K562 (cell line): ENCODE measurements at regions not wholly inside any gene's neighbourhood (a gene's known extent, or its start where the extent isn't known, plus 50 kb on each side); places are given as distances from the start of the nearest gene placed in this dataset.

Experiments
- ATAC-seq: fragments of 200-7000 bp; cut with Tn5 transposase; 3 replicates; pipeline ENCODE4 v1.9.1; 2020; ENCODE audit warnings: moderate library complexity
- BruUV-seq: library from RNA; stranded (reverse); fragments of 400-500 nt; replicated peaks from 2 replicates; lab custom pipeline; 2021; lab: Mats Ljungman, UMichigan
- CTCF ChIA-PET: fragments of 300-600 bp; formaldehyde crosslinking; extraction: SDS; loops from one replicate; lab custom pipeline; 2021; ENCODE audit warnings: low intra/inter-chr PET ratio; lab: Yijun Ruan, JAX
- POLR2A ChIA-PET: fragments of 300-600, 350-650 bp; sonication (Branson Sonifier 250); formaldehyde crosslinking; extraction: SDS; loops from one replicate; lab custom pipeline; 2021; ENCODE audit warnings: antibody characterized with exemption, inconsistent platforms; lab: Yijun Ruan, JAX
- DNase-seq, 4 experiments: peaks; one replicate each; pipeline versions ENCODE4 v3.0.0 to v3.0.0-alpha.2; 2011 to 2018; ENCODE audit warnings: low spot score in 3 of 4, mixed read lengths in 3 of 4; ENCODE audit errors: extremely low read depth in 1 of 4
- FAIRE-seq: peaks from 2 replicates; lab custom pipeline; 2011; peaks lifted over from hg19 to GRCh38; lab: Jason Lieb, UNC
- H2AFZ ChIP-seq: 2 replicates; pipeline ENCODE4 v1.6.0; 2011; ENCODE audit warnings: low read depth, low read length, control low read depth, inconsistent platforms
- H3K27ac ChIP-seq: fragments of 200-600 bp; 3 replicates; pipeline ENCODE4 v1.8.0; 2011; ENCODE audit warnings: low read depth, mild to moderate bottlenecking, control low read depth, inconsistent platforms, low read length, moderate library complexity, mixed read lengths; ENCODE audit errors: extremely low read depth
- H3K27me3 ChIP-seq, 2 experiments: fragments of 300-600 bp in 1 of 2; 2 replicates in 1 of 2; 3 replicates in 1 of 2; pipeline versions ENCODE4 v1.6.0 to v1.8.0; 2011; ENCODE audit warnings: inconsistent platforms in 2 of 2, low read length in 2 of 2, mild to moderate bottlenecking in 1 of 2, mixed read lengths in 1 of 2, moderate library complexity in 1 of 2; ENCODE audit not compliant: control insufficient read depth in 2 of 2, insufficient read depth in 2 of 2
- H3K36me3 ChIP-seq: fragments of 300-600 bp; 3 replicates; pipeline ENCODE4 v1.8.0; 2011; ENCODE audit warnings: mild to moderate bottlenecking, low read length, inconsistent platforms; ENCODE audit not compliant: control insufficient read depth, insufficient read depth
- H3K4me1 ChIP-seq, 2 experiments: fragments of 200-600 bp in 1 of 2; replicated peaks in 1 of 2; 2 replicates in 1 of 2; 3 replicates in 1 of 2; pipeline versions ENCODE4 v1.5.1 to v1.8.0; 2011; ENCODE audit warnings: inconsistent platforms in 2 of 2, low read length in 2 of 2, mild to moderate bottlenecking in 1 of 2, mixed read lengths in 1 of 2, moderate library complexity in 1 of 2; ENCODE audit not compliant: control insufficient read depth in 2 of 2, insufficient read depth in 2 of 2
- H3K4me2 ChIP-seq: 2 replicates; pipeline ENCODE4 v1.6.1; 2011; ENCODE audit warnings: low read length, control low read depth, inconsistent platforms, mixed read lengths; ENCODE audit not compliant: insufficient read depth
- H3K4me3 ChIP-seq: fragments of 200-600 bp; sonication (generic), shearing (Covaris generic); 2 replicates; pipeline ENCODE4 v1.5.1; 2016; ENCODE audit warnings: control low read depth, inconsistent platforms
- H3K79me2 ChIP-seq: fragments of 200-600 bp; 3 replicates; pipeline ENCODE4 v1.8.0; 2011; ENCODE audit warnings: low read length, inconsistent platforms; ENCODE audit not compliant: control insufficient read depth, insufficient read depth
- H3K9ac ChIP-seq, 2 experiments: 2 replicates each; pipeline versions ENCODE4 v1.6.0 to v1.6.1; 2011; ENCODE audit warnings: low read depth in 2 of 2, low read length in 2 of 2, control low read depth in 1 of 2, inconsistent platforms in 1 of 2, mild to moderate bottlenecking in 1 of 2, mixed read lengths in 1 of 2; ENCODE audit not compliant: insufficient read depth in 1 of 2
- H3K9me1 ChIP-seq: one replicate; pipeline ENCODE4 v1.6.0; 2011; ENCODE audit warnings: inconsistent platforms, mild to moderate bottlenecking, low read length, moderate library complexity; ENCODE audit not compliant: control insufficient read depth, insufficient read depth
- H3K9me3 ChIP-seq: replicated peaks from 2 replicates; pipeline ENCODE4 v1.5.1; 2011; ENCODE audit warnings: low read depth, low read length, inconsistent platforms; ENCODE audit not compliant: control insufficient read depth, insufficient read depth
- H4K20me1 ChIP-seq: replicated peaks from 2 replicates; pipeline ENCODE4 v1.6.1; 2011; ENCODE audit warnings: low read length, inconsistent platforms, mixed read lengths; ENCODE audit not compliant: control insufficient read depth, insufficient read depth
- C11orf30 ChIP-seq: fragments of 450-650 bp; IDR thresholded peaks from 2 replicates; pipeline ENCODE4 v1.6.1; 2016; ENCODE audit warnings: low read depth, mild to moderate bottlenecking
- MAFF ChIP-seq: IDR thresholded peaks from 2 replicates; pipeline ENCODE4 v1.6.1; 2012; ENCODE audit warnings: low read length, improper control_type of control experiment
- MAFK ChIP-seq: IDR thresholded peaks from 2 replicates; pipeline ENCODE4 v1.6.1; 2011; ENCODE audit warnings: low read length, improper control_type of control experiment
- PTBP1 ChIP-seq: fragments of 200-400 bp; formaldehyde crosslinking; IDR thresholded peaks from 2 replicates; pipeline ENCODE4 v1.6.1; 2017; ENCODE audit warnings: low read depth, low read length
- XRCC3 ChIP-seq: fragments of 450-650 bp; IDR thresholded peaks from 2 replicates; pipeline ENCODE4 v1.6.1; 2017; ENCODE audit warnings: mild to moderate bottlenecking, moderate library complexity
- ZBTB34 ChIP-seq: fragments of 250-450 bp; sonication (Bioruptor Pico); IDR thresholded peaks from 2 replicates; pipeline ENCODE4 v1.8.0; 2021; ENCODE audit warnings: mild to moderate bottlenecking, moderate library complexity
- ZNF316 ChIP-seq: fragments of 450-650 bp; IDR thresholded peaks from 2 replicates; pipeline ENCODE4 v1.6.1; 2016
- WGBS: fragments of 100-300 bp; shearing (Covaris generic); methylation state at CpG from one replicate; pipeline ENCODE4 v1.1.6; 2016; ENCODE audit warnings: low coverage, mixed read lengths; ENCODE audit not compliant: insufficient coverage; ENCODE audit errors: missing lambda C conversion rate; 5-methylcytosine and 5-hydroxymethylcytosine counted together
- in situ Hi-C: fragments of 300-500 bp; cut with MboI; formaldehyde crosslinking; loops from 4 replicates; pipeline ENCODE4 v1.15.0; 2018; ENCODE audit warnings: inconsistent platforms, mixed read lengths
- intact Hi-C: fragments of 100-400 bp; cut with micrococcal nuclease; formaldehyde crosslinking; loops from 2 replicates; pipeline ENCODE4 v1.14.2; 2022

GRCh38 chr2:4765787-4766530 lies 926.2 kb upstream of the SOX11 start:
- Histone ChIP-seq H3K9ac (no peak overlapping the region), H3K9me3 (no peaks in the 10 kb centered on the region), H3K27ac (no peak overlapping the region), H2AFZ (no peak overlapping the region), H3K36me3 (no peaks in the 10 kb centered on the region), H3K4me1 (no peaks in the 10 kb centered on the region), H3K79me2 (no peaks in the 10 kb centered on the region), H3K4me3 (no peak overlapping the region), H4K20me1 (no peaks in the 10 kb centered on the region), H3K4me2 (no peak overlapping the region), H3K27me3 (no peaks in the 10 kb centered on the region), H3K9me1 (no peaks in the 10 kb centered on the region)
- ATAC-seq, result no peak
- BruUV-seq, result no TSS peak
- intact Hi-C loops, result no loop called here
- no peak for FAIRE-seq
- in situ Hi-C loops, result no loop called here
- POLR2A ChIA-PET, result no interaction called here
- no peak for TF ChIP-seq XRCC3
- no peak for TF ChIP-seq ZBTB34 (CRISPR knock-in tag)
- DNase-seq, result no peak
- CTCF ChIA-PET, result no interaction called here
- under 1% methylated on average over 16 of the region's 16 CpGs for WGBS

GRCh38 chr2:4775668-4776067 lies 916.5 kb upstream of the SOX11 start:
- Histone ChIP-seq H3K4me3 (no peak overlapping the region), H4K20me1 (no peaks in the 10 kb centered on the region), H3K9me1 (no peaks in the 10 kb centered on the region), H3K79me2 (no peaks in the 10 kb centered on the region), H3K27me3 (no peaks in the 10 kb centered on the region), H3K4me2 (no peak overlapping the region), H3K4me1 (no peaks in the 10 kb centered on the region), H3K9me3 (no peaks in the 10 kb centered on the region), H3K9ac (no peak overlapping the region), H3K27ac (no peak overlapping the region), H2AFZ (no peak overlapping the region)
- ATAC-seq (no peak), DNase-seq (no peak), FAIRE-seq (no peak)
- in situ Hi-C loops, result no loop called here
- ChIA-PET CTCF (no interaction called here), POLR2A (no interaction called here)
- 4% methylated on average over 2 of the region's 2 CpGs for WGBS
- intact Hi-C loops, result no loop called here
- BruUV-seq, result no TSS peak
- TF ChIP-seq MAFK, result peak; percentile 29; the same call in 1 of the 2 replicates
- 0 out of 2 replicates have a peak, but pooled peaks have one; percentile 15 for TF ChIP-seq MAFF
- TF ChIP-seq ZNF316, result 0 out of 2 replicates have a peak, but pooled peaks have one; percentile 20
- TF ChIP-seq PTBP1, result no peak
- 0 out of 2 replicates have a peak, but pooled peaks have one; percentile 7 for TF ChIP-seq C11orf30
- TF ChIP-seq, all 486 proteins: peak for 4
- H3K36me3 ChIP-seq, result no peaks in the 10 kb centered on the region
